ENCODE measurements at regions not wholly inside any gene's neighbourhood (a gene's known extent, or its start where the extent isn't known, plus 50 kb on each side); places are given as distances from the start of the nearest gene placed in this dataset.
"Not testable (repeated sequence)": the region's sequence is repeated elsewhere in the genome, so short reads cannot be mapped to it uniquely, and the experiment has no call there.

DNA sequence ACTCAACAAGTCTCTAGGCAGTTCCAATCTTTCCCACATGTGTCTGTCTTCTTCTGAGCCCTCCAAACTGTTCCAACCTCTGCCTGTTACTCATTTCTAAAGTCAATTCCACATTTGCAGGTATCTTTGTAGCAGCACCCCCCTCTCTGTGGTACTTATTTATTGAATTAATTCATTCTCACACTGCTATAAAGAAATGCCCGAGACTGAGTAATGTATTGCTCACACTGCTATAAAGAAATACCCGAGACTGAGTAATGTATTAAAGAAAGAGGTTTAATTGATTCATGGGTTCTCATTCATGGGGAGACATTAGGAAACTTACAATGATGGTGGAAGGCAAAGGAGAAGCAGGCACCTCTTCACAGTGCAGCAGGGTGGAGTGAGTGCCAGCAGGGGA is 1413.8 kb downstream of the SI start:
- no peak for DNase-seq (ENCODE audit: low spot score)

DNA sequence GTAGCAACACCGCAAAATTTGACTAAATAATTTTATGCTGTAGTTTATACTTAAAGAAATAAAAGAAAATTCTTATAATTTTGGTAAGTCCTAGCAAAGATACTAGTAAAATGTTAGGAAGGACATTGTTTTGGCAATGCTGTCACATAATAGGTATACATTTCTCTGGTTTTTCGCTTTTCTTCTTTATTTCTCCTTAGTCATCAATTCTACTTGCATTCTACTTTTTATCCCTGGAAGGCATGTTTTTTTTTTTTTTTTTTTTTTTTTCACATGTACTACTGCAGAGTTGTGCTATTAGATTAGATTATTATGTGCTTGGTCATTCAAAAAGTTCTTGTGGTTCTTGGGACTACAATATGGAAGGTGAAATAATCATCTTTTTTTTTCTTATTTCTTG is 1421.2 kb downstream of the SI start:
- DNase-seq (ENCODE audit: low spot score) = no peak

DNA sequence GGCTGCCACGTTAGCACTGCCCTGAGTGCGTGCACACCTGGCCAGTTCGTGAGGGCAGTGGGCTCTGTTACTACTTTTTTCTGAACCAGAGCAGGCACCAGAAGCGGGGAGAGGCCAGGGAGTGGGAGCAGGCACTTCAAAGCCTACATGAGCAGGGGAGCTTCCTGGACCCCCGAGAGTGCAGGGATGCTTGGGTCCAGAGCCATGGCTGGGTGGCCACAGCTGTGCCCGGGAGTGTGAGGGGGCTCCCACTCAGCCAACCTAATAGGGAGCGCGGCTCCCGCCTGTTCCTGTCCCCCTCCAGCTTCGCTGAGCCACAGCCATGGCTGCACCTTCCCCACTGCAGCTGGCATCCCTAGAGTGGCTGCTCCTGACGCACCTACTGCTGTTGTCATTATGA is 1423.3 kb downstream of the SI start:
- no peak for DNase-seq (ENCODE audit: low spot score)

DNA sequence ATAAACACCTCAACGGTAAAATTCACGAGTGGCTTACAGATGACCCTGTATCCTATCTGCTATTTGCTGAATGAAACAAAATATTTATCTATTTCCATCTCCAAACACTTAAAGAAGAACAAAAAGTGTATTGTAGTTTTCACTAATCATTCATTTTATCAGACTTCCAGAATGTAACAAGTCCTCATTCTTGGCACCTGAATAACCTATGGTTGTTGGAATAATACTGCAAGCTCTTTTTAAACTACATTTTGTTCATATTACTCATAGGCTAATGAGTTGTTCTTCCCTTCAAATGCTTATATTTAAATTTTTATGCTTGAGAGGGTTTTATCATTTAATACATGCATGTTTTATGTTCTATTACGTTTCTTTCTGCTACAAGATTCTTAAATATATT is 1434.1 kb downstream of the SI start:
- no peak for DNase-seq (ENCODE audit: low spot score)

DNA sequence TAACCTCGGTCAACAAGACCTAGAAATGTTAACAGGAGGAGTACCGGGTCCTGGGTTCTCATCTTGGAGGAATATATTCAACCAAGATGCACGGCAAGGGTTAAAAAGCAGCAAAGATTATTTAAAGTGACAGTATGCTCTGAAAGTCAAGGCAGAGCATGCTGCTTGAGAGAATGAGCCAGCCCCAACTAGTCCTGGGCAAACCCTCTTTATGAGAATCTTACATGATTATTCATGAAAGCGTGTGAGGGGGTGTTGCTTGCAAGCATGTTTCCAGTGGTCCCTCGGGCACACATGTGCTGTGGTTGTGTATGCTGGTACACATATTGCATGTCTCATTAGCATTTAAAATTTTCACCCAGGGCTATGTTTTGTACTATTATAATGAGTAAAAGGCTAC is 1445.6 kb downstream of the SI start:
- DNase-seq (ENCODE audit: low spot score) = no peak

DNA sequence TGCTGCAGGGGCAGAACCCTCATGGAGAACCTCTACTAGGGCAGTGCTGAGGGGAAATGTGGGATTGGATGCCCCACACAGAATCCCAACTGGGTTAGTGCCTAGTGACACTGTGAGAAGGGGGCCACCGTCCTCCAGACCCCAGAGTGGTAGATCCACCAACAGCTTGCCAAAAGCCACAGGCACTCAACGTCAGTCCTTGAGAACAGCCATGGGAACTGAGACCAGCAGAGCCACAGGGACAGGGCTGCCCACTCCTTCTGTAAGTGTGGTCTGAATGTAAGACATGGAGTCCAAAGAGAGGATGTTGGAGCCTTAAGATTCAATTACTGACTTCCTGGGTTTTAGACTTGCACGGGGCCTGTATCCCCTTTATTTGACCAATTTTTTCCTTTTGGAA is 1451.5 kb downstream of the SI start:
- no peak for DNase-seq (ENCODE audit: low spot score)

DNA sequence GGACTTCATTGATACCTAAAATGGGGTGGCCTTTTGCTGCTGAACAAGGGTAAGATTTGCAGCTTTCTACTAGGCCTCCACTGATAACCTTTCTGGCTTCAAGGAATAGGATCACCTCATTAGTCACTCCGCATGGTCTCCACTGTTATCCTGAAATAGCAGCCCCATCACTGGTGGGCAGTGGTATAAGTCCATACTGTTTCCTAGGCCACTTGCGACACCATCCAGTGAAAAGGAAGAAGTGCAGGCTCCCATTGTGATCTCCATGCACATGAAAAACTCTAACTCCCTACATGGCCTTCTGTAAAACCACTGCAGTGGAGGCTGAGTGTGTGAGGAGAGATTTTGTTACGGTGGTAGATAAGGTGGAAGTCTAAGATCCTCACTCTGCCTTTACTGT is 1455.9 kb downstream of the SI start:
- DNase-seq (ENCODE audit: low spot score) = no peak

DNA sequence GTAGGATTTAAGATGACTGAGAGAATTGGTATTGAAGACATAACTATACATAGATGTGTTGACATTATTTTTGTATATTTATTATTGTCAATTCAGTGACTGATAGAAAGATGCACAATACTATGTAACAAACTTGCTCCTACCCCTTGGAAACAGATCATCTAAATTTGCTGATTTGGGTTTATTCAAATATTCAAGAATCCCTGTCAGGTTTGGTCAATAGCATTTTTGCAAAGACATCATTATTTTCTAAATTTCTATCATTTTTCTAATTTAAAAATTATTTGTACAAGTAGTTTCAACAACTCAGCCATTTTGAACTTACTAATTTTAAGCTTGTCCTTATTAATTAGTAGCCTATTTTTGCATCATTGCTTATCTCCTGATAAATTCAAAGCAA is 1463.4 kb downstream of the SI start:
- no peak for DNase-seq (ENCODE audit: low spot score)

DNA sequence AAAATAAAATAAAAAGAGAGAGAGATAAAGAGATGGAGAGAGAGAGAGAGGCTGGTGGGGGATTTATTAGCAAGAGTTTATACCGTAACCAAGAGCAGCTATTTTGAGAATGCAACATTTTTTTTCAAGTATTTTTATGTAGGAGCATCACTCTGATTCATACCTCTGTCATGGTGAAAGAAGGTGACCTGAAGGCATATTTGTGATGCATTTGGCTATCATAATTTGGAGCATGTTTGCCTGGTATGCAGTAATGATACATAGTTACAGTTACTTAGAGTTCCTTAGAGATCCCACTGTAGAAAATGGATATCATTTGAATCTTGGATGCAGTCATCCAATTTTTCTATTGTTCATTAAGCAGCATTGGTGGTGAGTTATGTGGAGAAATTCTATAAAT is 1472.4 kb downstream of the SI start:
- no peak for DNase-seq (ENCODE audit: low spot score)

DNA sequence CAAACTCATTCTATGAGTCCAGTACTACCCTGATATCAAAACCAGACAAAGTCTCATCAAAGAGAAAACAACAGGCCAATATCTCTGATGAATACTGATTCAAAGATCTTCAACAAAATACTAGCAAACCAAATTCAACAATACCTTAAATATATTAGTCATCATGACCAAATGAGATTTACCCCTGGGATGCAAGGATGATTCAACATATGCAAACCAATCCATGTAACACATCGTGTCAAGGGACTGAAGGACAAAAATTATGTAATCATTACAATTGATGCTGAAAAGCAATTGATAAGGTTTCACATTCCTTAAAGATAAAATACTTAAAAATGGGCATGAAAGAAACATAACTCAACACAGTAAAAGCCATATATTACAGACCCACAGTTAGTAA is 1476.9 kb downstream of the SI start:
- no peak for DNase-seq (ENCODE audit: low spot score)

DNA sequence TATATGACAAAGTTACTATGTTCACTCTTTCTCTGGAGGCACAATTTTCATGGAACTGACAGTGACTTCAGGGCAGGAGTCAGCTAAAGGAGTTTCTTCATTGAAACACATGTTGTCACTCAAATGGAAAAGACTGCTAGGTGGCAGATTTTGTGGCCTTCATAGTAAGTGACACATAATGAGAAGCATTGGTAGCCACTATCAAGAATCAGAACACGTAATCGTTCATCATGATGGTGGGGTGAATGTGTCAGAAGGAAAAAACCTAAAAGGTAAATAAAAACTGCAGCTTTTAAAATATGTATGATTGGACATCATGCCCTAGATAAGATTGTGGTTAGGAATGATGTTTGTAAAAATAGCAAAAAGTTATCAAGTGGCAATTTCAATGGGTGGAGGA is 1491.0 kb downstream of the SI start:
- no peak for DNase-seq (ENCODE audit: low spot score)

DNA sequence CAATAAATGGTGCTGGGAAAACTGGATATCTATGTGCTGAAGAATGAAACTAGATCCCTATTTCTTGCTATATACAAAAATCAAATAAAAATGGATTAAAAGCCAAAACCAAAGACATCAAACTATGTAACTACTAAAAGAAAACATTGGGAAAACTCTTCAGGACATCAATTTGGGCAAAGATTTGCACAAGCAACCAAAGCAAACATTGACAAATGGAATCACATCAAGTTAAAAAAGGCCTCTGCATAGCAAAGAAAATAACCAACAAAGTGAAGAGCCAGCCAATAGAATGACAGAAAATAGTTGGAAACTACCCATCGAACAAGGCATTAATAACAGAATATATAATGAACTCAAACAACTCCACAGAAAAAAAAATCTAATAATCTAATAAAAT is 1495.3 kb downstream of the SI start:
- DNase-seq (ENCODE audit: low spot score) = no peak

DNA sequence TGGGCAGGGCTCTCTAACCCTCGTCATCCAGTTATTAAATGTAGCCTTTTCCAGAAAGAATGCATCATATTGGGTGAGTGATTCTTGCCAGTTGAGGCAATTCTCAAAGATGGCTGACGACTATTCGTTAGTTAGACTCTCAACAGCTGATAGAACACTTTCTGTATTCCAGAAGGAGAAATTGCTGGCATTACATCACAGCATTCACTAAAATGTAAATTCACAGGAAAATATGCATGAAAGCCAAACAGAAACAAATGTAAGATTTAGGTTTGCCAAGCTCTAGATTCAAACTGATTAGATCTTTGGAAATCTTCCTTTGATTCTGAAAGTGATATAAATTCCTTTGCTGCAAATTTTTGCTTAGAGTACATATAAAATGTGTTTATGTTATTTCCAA is 1501.0 kb downstream of the SI start:
- no peak for DNase-seq (ENCODE audit: low spot score)

DNA sequence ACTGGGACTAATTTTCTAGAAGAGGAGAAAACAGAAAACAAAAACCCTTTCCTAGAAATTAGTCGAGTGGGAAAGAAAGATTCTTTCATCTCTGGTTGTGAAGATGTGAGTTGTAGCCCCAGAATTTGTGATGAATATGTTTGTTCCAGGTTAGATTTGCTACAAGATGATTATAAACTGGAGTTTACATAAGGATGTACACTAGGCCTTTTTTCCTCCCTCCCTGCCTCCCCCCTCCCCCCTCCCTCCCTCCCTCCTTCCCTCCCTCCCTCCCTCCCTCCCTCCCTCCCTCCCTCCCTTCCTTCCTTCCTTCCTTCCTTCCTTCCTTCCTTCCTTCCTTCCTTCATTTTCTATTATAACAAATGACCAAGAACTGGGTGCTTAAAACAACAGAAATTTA is 1502.0 kb downstream of the SI start:
- no peak for DNase-seq (ENCODE audit: low spot score)

DNA sequence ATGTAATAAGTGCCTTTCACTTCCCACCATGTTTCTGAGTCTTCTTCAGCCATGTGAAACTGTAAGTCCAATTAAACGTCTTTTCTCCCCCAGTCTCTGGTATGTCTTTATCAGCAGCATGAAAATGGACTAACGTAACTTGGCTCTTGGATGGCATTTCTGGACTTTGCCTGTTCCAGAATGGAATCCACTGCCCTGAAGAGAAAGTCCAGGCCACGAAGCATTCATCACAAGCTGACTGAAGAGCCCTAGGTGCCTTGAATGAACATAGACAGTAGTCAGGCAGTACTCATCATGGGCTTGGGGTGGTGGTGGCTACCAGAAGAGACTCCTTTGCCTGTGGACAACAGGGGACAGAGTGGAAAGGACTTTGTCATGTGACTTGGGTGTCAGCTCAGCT is 1505.0 kb downstream of the SI start:
- no peak for DNase-seq (ENCODE audit: low spot score)

DNA sequence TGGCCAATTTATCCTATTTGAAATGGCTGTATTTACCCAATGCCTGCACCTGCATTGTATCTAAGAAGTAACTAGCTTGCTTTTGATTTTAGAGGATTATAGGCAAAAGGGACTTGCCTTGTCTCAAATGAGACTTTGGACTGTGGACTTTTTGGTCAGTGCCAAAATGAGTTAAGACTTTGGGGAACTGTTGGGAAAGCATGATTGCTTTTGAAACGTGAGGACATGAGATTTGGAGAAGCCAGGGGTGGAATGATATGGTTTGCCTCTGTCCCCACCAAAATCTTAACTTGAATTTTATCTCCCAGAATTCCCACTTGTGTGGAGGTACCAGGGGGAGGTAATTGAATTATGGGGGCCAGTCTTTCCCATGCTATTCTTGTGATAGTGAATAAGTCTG is 1505.4 kb downstream of the SI start:
- no peak for DNase-seq (ENCODE audit: low spot score)

DNA sequence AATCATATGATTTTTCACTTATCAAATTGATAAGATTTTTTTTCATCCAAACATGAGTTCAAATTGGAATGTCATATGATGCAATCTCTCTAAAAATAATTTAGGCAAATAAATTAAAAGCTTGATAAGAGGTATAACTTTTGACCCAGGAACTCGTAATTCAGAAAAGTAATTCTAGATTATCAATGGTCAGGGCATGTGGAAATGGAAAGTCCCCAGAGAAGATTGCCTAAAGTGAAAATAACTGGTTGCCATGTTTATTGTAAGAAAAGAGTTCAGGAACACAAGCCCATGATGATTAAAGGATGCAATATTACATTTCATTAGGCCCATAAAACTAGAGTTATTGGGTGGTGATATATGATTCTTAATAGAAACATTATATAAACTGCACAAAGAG is 1514.8 kb downstream of the SI start:
- no peak for DNase-seq (ENCODE audit: low spot score)

DNA sequence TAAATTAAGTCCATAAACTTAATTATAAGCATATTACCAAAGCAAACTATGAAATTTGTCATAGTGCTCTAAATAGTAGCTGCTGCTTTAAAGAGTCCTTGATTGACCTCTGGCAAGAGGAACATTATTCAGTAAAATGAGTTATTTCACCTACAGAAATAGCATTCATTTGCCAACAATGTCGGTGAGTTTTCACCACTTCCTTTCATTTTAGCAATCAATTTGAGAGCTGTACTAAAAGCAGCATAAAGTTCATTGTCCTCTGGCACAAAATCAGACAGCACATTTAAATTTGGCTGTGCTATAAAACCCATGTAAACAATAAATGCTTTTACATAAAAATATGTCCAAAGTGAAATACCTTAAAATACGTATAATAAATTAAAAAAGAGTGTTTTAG is 1515.7 kb downstream of the SI start:
- DNase-seq (ENCODE audit: low spot score) = no peak

DNA sequence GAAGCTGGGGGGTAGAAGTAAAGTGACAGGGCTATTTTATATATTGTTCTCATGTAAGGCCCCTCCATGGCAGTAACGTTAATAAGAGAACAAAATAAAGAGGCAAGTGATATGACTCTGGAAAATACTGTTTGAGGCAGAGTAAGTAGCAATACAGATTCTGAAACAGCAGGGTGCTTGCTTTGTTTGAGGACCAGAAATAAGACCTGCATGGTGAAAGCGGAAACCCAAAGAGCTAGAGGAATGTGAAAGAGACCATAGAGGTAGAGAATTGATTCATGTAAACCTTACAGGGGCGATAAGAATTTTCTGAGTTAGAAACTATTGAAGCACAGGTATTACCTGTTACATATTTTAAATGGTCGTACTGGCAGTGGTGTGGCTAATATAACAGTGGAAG is 1517.1 kb downstream of the SI start:
- no peak for DNase-seq (ENCODE audit: low spot score)

DNA sequence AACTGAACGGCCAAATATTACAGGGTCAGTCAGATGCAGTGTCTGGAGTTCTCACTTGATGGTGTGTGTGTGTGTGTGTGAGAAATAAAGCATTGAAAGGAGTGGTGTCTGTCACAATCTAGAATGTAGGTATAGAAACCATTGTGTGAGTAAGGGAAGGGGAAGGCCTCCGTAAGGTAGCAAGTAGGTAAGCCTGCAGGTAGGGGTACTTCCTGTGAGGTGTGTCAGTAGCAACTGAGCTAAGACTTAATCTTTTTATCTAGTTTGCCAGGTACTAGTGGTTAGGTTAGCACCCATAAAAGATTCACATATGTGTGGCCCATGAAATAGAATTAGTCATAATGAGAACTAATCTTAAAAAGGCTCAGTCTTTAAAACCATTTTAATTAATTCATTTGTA is 1517.8 kb downstream of the SI start:
- no peak for DNase-seq (ENCODE audit: low spot score)

DNA sequence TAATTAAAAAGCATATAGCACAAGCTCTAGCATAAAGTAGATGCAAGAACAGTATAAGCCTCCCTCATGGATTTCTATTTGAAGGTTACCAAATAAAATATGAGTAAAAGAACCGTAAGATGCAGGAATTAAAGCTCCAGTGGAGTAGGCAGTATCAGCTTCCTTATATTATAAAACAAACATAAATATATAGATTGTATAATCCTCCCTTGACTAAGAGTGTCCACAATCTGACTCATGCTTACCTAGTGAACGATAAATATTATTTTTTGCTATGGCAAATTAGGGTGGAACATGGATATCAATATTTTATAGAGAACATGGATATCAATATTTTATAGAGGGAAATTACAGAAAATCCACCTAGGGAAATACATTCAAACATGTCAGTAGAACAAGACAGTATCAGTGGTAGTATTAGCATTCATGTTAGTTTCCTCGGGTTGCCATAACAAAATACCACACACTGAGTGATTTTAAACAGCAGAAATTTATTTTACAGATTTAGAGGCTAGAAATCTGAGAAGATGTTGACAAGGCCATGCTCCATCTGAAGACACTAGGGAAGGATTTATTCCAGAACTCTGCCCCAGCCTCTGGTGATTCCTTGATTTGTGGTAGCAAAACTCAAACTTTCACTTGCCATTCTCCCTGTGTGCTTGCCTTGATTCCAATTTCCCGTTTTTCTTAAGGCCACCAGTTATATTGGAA is 1521.3 kb downstream of the SI start:
- DNase-seq (ENCODE audit: low spot score) = no peak

DNA sequence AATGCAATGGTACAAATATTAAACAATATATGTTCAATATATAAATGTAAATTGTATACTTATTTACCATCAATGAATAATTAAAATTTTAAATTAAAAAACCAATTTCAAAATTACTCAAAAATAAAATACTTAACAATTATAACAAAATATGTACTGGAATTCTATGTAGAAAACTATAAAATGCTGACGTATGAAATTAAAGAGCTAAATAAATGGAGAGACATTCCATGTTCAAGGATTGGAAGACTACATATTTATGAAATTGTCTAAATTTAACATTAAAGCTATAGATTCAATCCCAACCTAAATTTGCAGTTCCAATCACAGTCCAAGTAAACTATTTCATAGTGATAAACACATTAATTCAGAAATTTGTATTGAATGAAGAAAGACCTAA is 1522.4 kb downstream of the SI start:
- DNase-seq (ENCODE audit: low spot score) = no peak

DNA sequence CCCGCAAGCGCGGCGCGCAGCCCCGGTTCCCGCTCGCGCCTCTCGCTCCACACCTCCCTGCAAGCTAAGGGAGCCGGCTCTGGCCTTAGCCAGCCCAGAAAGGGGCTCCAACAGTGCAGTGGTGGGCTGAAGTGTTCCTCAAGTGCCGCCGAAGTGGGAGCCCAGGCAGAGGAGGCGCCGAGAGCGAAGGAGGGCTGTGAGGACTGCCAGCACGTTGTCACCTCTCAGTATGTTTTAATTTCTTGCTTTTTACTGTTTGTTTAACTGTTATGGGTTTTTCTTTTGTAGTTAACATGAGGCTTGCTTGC is 1525.7 kb downstream of the SI start:
- no peak for DNase-seq (ENCODE audit: low spot score)

DNA sequence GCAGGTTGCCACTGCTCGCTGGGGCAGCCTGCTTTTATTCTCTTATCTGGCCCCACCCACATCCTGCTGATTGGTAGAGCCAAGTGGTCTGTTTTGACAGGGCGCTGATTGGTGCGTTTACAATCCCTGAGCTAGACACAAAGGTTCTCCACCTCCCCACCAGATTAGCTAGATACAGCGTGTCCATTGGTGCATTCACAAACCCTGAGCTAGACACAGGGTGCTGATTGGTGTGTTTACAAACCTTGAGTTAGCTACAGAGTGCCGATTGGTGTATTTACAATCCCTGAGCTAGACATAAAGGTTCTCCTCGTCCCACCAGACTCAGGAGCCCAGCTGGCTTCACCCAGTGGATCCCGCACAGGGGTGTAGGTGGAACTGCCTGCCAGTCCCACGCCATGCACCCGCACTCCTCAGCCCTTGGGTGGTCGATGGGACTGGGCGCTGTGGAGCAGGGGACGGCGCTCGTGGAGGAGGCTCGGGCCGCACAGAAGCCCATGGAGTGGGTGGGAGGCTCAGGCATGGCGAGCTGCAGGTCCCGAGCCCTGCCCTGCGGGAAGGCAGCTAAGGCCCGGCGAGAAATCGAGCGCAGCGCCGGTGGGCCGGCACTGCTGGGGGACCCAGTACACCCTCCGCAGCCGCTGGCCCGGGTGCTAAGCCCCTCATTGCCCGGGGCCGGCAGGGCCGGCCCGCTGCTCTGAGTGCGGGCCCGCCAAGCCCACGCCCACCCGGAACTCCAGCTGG is 1526.2 kb downstream of the SI start:
- DNase-seq (ENCODE audit: low spot score) = not testable (repeated sequence)

All from Ammon's horn (tissue), 1 donor.